HG02943 (cell line): ENCODE measurements at regions not wholly inside any gene's neighbourhood (a gene's known extent, or its start where the extent isn't known, plus 50 kb on each side); places are given as distances from the start of the nearest gene placed in this dataset.
"Not testable (repeated sequence)": the region's sequence is repeated elsewhere in the genome, so short reads cannot be mapped to it uniquely, and the experiment has no call there.

Source experiments
- ATAC-seq: cut with Tn5 transposase; IDR thresholded peaks from one replicate; pipeline ENCODE4 v1.9.1; 2021; ENCODE audit warnings: mild to moderate bottlenecking, low read depth, moderate library complexity; ENCODE audit not compliant: unreplicated experiment

GRCh38 chr1:173257805-173258204 is 50.7 kb upstream of the TNFSF4 start:
- ATAC-seq: no peak

- no peak for ATAC-seq
Observed at GRCh38 chr1:173258479-173259264, 51.5 kb upstream of the TNFSF4 start.

- ATAC-seq: not testable (repeated sequence)
Observed at GRCh38 chr1:173260329-173260728, 53.2 kb upstream of the TNFSF4 start.

GRCh38 chr1:173266841-173267240 is 59.7 kb upstream of the TNFSF4 start:
- no peak for ATAC-seq

- no peak for ATAC-seq
Observed at GRCh38 chr1:173267453-173267945, 60.4 kb upstream of the TNFSF4 start.

- ATAC-seq: no peak
Observed at GRCh38 chr1:173268261-173268660, 61.1 kb upstream of the TNFSF4 start.

GRCh38 chr1:173268786-173269277 is 61.7 kb upstream of the TNFSF4 start:
- ATAC-seq: no peak

- ATAC-seq: no peak
Observed at GRCh38 chr1:173269490-173270230, 62.5 kb upstream of the TNFSF4 start.

- no peak for ATAC-seq
Observed at GRCh38 chr1:173270243-173270642, 63.1 kb upstream of the TNFSF4 start.

- ATAC-seq: not testable (repeated sequence)
Observed at GRCh38 chr1:173271021-173271420, 63.9 kb upstream of the TNFSF4 start.

- ATAC-seq: no peak
Observed at GRCh38 chr1:173275496-173275895, 68.4 kb upstream of the TNFSF4 start.

- ATAC-seq: peak; percentile 93
Observed at GRCh38 chr1:173276922-173277800, 70.0 kb upstream of the TNFSF4 start.

GRCh38 chr1:173280899-173281660 is 73.9 kb upstream of the TNFSF4 start:
- ATAC-seq: no peak

- no peak for ATAC-seq
Observed at GRCh38 chr1:173285048-173285447, 77.9 kb upstream of the TNFSF4 start.

GRCh38 chr1:173287785-173288184 is 80.7 kb upstream of the TNFSF4 start:
- no peak for ATAC-seq

- no peak for ATAC-seq
Observed at GRCh38 chr1:173293756-173294155, 86.6 kb upstream of the TNFSF4 start.

- no peak for ATAC-seq
Observed at GRCh38 chr1:173294843-173295242, 87.7 kb upstream of the TNFSF4 start.

GRCh38 chr1:173295391-173295790 is 88.3 kb upstream of the TNFSF4 start:
- ATAC-seq: no peak

- no peak for ATAC-seq
Observed at GRCh38 chr1:173295995-173296394, 88.9 kb upstream of the TNFSF4 start.
